HepG2 (cell line): ENCODE measurements at regions not wholly inside any gene's neighbourhood (a gene's known extent, or its start where the extent isn't known, plus 50 kb on each side); places are given as distances from the start of the nearest gene placed in this dataset.

Source experiments
- FOXK2 ChIP-seq: fragments of 450-650 bp; IDR thresholded peaks from 2 replicates; pipeline ENCODE4 v1.6.1; 2016
- HDAC2 ChIP-seq: sonication (generic); formaldehyde crosslinking; IDR thresholded peaks from 2 replicates; pipeline ENCODE4 v1.4.0; 2020; ENCODE audit warnings: missing genetic modification reagents
- HNRNPUL1 ChIP-seq: fragments of 200-400 bp; formaldehyde crosslinking; IDR thresholded peaks from 2 replicates; pipeline ENCODE4 v1.6.1; 2017; ENCODE audit warnings: low read depth, mild to moderate bottlenecking, low read length, moderate library complexity
- IRF2 ChIP-seq: IDR thresholded peaks from 2 replicates; pipeline ENCODE4 v1.6.1; 2018; ENCODE audit warnings: missing genetic modification reagents, missing compliant biosample characterization
- JUND ChIP-seq: sonication (generic); formaldehyde crosslinking; IDR thresholded peaks from 2 replicates; pipeline ENCODE4 v1.8.0; 2022; ENCODE audit warnings: mild to moderate bottlenecking, missing genetic modification reagents
- NBN ChIP-seq: fragments of 450-650 bp; conservative IDR thresholded peaks from 2 replicates; pipeline ENCODE4 v1.6.1; 2017
- NFE2 ChIP-seq: sonication (generic); formaldehyde crosslinking; IDR thresholded peaks from 2 replicates; pipeline ENCODE4 v1.4.0; 2020; ENCODE audit warnings: missing genetic modification reagents
- POLR2A ChIP-seq, 2 experiments: IDR thresholded peaks; 2 replicates each; pipeline ENCODE4 v1.6.1; 2011; ENCODE audit warnings: low read depth in 2 of 2, low read length in 2 of 2, mild to moderate bottlenecking in 1 of 2, moderate library complexity in 1 of 2; ENCODE audit not compliant: insufficient read depth in 1 of 2
- RAD21 ChIP-seq: fragments of 450-650 bp; formaldehyde crosslinking; IDR thresholded peaks from 2 replicates; pipeline ENCODE4 v1.5.0; 2020; ENCODE audit warnings: mild to moderate bottlenecking
- RBM39 ChIP-seq: fragments of 200-400 bp; formaldehyde crosslinking; IDR thresholded peaks from one replicate; pipeline ENCODE4 v1.6.1; 2018; ENCODE audit warnings: antibody characterized with exemption, mild to moderate bottlenecking, low read depth, low read length; ENCODE audit not compliant: poor library complexity, severe bottlenecking
- UBTF ChIP-seq: sonication (generic); formaldehyde crosslinking; IDR thresholded peaks from 2 replicates; pipeline ENCODE4 v1.4.0; 2020; ENCODE audit warnings: mild to moderate bottlenecking, missing genetic modification reagents
- ZNF605 ChIP-seq: sonication (generic); formaldehyde crosslinking; IDR thresholded peaks from 2 replicates; pipeline ENCODE4 v1.8.0; 2022; ENCODE audit warnings: mild to moderate bottlenecking, missing genetic modification reagents

GRCh38 chr2:107102176-107102575, 216.2 kb upstream of the ST6GAL2 start:
- TF ChIP-seq IRF2 (CRISPR knock-in tag) (no peak), ZNF605 (CRISPR knock-in tag) (no peak), POLR2A (IDR thresholded peaks at IDR 0.05; ENCODE audit: insufficient read depth in 1 of 2, low read depth in 2 of 2, low read length in 2 of 2) (no peak), RBM39 (no peak), FOXK2 (no peak), HDAC2 (CRISPR knock-in tag) (no peak), UBTF (CRISPR knock-in tag) (no peak), JUND (CRISPR knock-in tag) (no peak), HNRNPUL1 (no peak), NBN (no peak), RAD21 (CRISPR knock-in tag) (no peak), NFE2 (CRISPR knock-in tag) (no peak)
